Smooth muscle cell (in vitro differentiated cells): ENCODE measurements at regions not wholly inside any gene's neighbourhood (a gene's known extent, or its start where the extent isn't known, plus 50 kb on each side); places are given as distances from the start of the nearest gene placed in this dataset.

ENCODE experiments used
- DNase-seq: peaks from one replicate; lab custom pipeline; 2025; ENCODE audit not compliant: unreplicated experiment; lab: John Stamatoyannopoulos, UW
- H2AFZ ChIP-seq: fragments of 200-600 bp; sonication (generic); 2 replicates; pipeline ENCODE4 v1.6.0; 2016; ENCODE audit warnings: antibody characterized with exemption, low read depth, mild to moderate bottlenecking
- H3F3A ChIP-seq: fragments of 200-600 bp; sonication (generic); 2 replicates; pipeline ENCODE4 v1.6.0; 2017; ENCODE audit warnings: antibody characterized with exemption, low read depth
- H3K27ac ChIP-seq: fragments of 200-600 bp; sonication (generic); 2 replicates; pipeline ENCODE4 v1.5.1; 2016; ENCODE audit warnings: low read depth, mild to moderate bottlenecking
- H3K27me3 ChIP-seq: fragments of 200-600 bp; sonication (generic); 2 replicates; pipeline ENCODE4 v1.6.1; 2016; ENCODE audit warnings: low read depth, mild to moderate bottlenecking
- H3K36me3 ChIP-seq: fragments of 200-600 bp; sonication (generic); 2 replicates; pipeline ENCODE4 v1.5.1; 2016; ENCODE audit warnings: low read depth
- H3K4me1 ChIP-seq: fragments of 200-600 bp; sonication (generic); 2 replicates; pipeline ENCODE4 v1.5.1; 2016; ENCODE audit warnings: low read depth
- H3K4me2 ChIP-seq: fragments of 200-600 bp; sonication (generic); 2 replicates; pipeline ENCODE4 v1.6.0; 2016; ENCODE audit warnings: mild to moderate bottlenecking
- H3K4me3 ChIP-seq: fragments of 200-600 bp; sonication (generic); 2 replicates; pipeline ENCODE4 v1.5.1; 2016; ENCODE audit warnings: mild to moderate bottlenecking
- H3K79me2 ChIP-seq: fragments of 200-600 bp; sonication (generic); 2 replicates; pipeline ENCODE4 v1.6.0; 2016; ENCODE audit warnings: low read depth, mild to moderate bottlenecking
- H3K9ac ChIP-seq: fragments of 200-600 bp; sonication (generic); 2 replicates; pipeline ENCODE4 v1.6.0; 2016; ENCODE audit warnings: low read depth
- H3K9me3 ChIP-seq: fragments of 200-600 bp; sonication (generic); replicated peaks from 2 replicates; pipeline ENCODE4 v1.5.1; 2016; ENCODE audit warnings: low read depth
- H4K20me1 ChIP-seq: fragments of 200-600 bp; sonication (generic); 2 replicates; pipeline ENCODE4 v1.6.0; 2016; ENCODE audit warnings: low read depth
- WGBS: methylation state at CpG from one replicate; pipeline ENCODE4 v1.1.7; 2016; ENCODE audit warnings: low lambda C conversion rate; 5-methylcytosine and 5-hydroxymethylcytosine counted together
- TF ChIP-seq, protein P1 (sequence below): fragments of 200-600 bp; sonication (generic); IDR thresholded peaks from 2 replicates; pipeline ENCODE4 v1.5.1; 2017; ENCODE audit warnings: borderline replicate concordance, mild to moderate bottlenecking, antibody characterized with exemption; ENCODE audit not compliant: insufficient read depth, poor library complexity, severe bottlenecking

DNA sequence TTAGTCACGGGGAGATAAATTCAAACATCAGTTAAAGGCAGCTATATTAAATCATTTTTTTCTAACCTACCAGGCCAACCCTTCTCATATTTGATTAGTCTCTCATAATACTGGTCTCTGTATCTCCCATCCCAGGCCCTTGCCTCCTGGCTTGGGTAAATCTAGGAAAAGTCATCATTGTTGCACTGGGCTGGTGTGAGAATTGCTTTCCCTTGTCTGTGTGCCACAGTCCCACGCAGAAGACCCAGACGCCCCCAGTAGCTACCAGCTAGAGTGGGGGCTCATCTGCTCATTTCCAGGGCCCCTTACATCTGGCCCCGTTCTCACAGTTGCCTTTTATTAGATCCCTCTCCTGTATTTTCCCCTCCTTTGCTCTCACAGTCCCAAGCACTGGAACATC is 67.6 kb upstream of the VIPR2 start:
- no peak for DNase-seq
- H3K4me3 ChIP-seq, result no peak overlapping the region
- no peaks in the 10 kb centered on the region for H3F3A ChIP-seq
- no peaks in the 10 kb centered on the region for H3K4me1 ChIP-seq
- H4K20me1 ChIP-seq, result no peaks in the 10 kb centered on the region
- no peak overlapping the region for H3K27ac ChIP-seq
- H3K9ac ChIP-seq, result no peak overlapping the region
- no peaks in the 10 kb centered on the region for H3K79me2 ChIP-seq
- no peak overlapping the region for H2AFZ ChIP-seq
- WGBS, result 88% methylated on average over 4 of the region's 4 CpGs
- H3K9me3 ChIP-seq, result no peaks in the 10 kb centered on the region
- H3K4me2 ChIP-seq, result no peak overlapping the region
- no peaks in the 10 kb centered on the region for H3K27me3 ChIP-seq
- no peaks in the 10 kb centered on the region for H3K36me3 ChIP-seq
- TF ChIP-seq, protein P1, sequence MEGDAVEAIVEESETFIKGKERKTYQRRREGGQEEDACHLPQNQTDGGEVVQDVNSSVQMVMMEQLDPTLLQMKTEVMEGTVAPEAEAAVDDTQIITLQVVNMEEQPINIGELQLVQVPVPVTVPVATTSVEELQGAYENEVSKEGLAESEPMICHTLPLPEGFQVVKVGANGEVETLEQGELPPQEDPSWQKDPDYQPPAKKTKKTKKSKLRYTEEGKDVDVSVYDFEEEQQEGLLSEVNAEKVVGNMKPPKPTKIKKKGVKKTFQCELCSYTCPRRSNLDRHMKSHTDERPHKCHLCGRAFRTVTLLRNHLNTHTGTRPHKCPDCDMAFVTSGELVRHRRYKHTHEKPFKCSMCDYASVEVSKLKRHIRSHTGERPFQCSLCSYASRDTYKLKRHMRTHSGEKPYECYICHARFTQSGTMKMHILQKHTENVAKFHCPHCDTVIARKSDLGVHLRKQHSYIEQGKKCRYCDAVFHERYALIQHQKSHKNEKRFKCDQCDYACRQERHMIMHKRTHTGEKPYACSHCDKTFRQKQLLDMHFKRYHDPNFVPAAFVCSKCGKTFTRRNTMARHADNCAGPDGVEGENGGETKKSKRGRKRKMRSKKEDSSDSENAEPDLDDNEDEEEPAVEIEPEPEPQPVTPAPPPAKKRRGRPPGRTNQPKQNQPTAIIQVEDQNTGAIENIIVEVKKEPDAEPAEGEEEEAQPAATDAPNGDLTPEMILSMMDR, result no peak

DNA sequence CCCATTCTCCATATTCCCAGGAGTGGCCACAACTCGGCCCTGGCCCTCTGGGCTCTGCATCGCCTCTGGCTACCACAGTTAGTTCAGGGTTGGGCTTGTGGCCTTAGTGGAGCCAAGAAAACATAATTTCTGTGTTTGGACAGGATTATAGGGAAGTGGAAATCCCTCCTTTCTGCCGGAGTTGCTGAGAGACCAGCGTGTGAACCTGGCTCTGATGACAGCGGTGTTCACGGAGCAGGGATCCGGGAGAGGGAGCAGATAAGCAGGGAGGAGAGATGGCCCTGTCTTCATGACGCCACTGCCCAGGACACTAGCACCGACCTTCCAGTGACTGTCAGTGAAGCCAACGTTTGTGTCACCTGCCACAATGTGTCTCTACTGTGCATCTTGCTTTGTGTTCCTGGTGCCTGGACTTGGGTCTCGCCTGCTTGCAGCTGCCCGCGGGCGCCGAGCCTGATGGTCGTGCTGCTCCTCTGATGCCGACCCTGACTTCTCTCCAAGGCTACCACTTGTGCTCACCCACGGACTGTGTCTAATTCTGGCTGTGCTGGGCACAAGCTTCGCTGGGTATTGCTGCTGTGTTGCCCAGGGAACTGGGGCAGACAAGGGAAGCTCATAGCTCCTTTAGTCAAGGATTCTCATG is 67.0 kb upstream of the VIPR2 start:
- H3K36me3 ChIP-seq, result no peaks in the 10 kb centered on the region
- no peaks in the 10 kb centered on the region for H3F3A ChIP-seq
- no peak overlapping the region for H3K4me2 ChIP-seq
- H3K27ac ChIP-seq, result no peak overlapping the region
- DNase-seq, result no peak
- H3K79me2 ChIP-seq, result no peaks in the 10 kb centered on the region
- TF ChIP-seq, protein P1, result no peak
- no peak overlapping the region for H3K4me3 ChIP-seq
- no peaks in the 10 kb centered on the region for H4K20me1 ChIP-seq
- no peaks in the 10 kb centered on the region for H3K4me1 ChIP-seq
- H2AFZ ChIP-seq, result no peak overlapping the region
- WGBS, result 86% methylated on average over 19 of the region's 19 CpGs
- H3K9ac ChIP-seq, result no peak overlapping the region
- H3K9me3 ChIP-seq, result no peaks in the 10 kb centered on the region
- no peaks in the 10 kb centered on the region for H3K27me3 ChIP-seq

DNA sequence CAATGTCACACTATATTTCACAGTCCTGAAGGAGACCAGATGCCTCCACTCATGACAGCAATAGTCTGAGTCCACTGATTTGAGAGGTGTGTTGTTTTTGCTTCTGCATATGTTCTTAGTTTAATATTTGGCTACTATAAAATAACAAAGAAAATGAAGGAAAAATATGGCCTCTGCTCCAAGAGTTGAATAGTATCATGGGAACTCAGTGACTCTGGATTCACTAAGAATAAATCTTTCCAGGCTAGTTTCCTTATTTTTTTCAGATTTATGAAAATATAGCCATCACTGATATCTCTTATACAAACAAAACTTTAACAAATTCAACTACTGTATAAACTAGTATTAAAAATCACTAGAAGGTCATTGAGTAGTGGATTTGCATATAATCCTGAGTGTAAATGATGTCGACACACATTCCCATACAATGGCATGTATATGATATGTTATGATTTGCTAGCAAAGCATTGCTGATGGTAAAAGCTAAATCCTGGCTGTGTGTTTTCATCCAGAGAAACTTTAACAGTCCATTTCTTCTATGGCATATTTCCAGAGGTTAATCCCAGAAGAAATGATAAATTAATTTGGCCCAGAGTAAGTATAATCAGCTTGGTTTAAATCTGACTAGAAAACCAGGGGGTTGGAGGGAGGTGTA is 66.0 kb upstream of the VIPR2 start:
- Histone ChIP-seq H3K4me1 (no peaks in the 10 kb centered on the region), H3K9ac (no peak overlapping the region), H2AFZ (no peak overlapping the region), H3K4me2 (no peak overlapping the region), H3K36me3 (no peaks in the 10 kb centered on the region), H3K27ac (no peak overlapping the region), H3K27me3 (no peaks in the 10 kb centered on the region), H3K9me3 (no peaks in the 10 kb centered on the region), H3K79me2 (no peaks in the 10 kb centered on the region), H3F3A (no peaks in the 10 kb centered on the region), H4K20me1 (no peaks in the 10 kb centered on the region), H3K4me3 (no peak overlapping the region)
- DNase-seq, result no peak
- WGBS, result 94% methylated on average over 1 of the region's 1 CpG
- TF ChIP-seq, protein P1, result no peak

DNA sequence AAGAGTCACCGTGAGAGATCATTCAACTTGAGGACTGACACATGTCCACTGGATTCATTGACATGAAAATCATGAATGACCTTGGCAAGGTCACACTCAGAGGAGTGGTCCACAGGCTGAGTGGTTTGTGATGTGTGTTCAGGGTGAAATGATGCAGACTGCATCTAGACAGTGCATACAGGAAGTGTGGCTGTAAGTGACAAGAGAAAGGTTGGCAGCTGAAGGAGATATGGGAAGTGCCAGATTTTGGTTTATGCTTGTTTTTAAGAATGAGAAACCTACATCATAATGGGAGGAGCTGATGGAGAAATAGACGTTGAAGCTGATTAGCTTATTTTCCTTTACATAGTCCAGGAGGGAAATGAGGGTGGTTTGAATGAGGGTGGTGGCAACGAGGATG is 64.8 kb upstream of the VIPR2 start:
- H3F3A ChIP-seq, result no peaks in the 10 kb centered on the region
- DNase-seq, result no peak
- no peaks in the 10 kb centered on the region for H3K9me3 ChIP-seq
- H3K36me3 ChIP-seq, result no peaks in the 10 kb centered on the region
- no peaks in the 10 kb centered on the region for H3K27me3 ChIP-seq
- H3K79me2 ChIP-seq, result no peaks in the 10 kb centered on the region
- no peak overlapping the region for H2AFZ ChIP-seq
- no peak overlapping the region for H3K9ac ChIP-seq
- H3K4me1 ChIP-seq, result no peaks in the 10 kb centered on the region
- TF ChIP-seq, protein P1, result no peak
- WGBS, result 85% methylated on average over 3 of the region's 3 CpGs
- no peaks in the 10 kb centered on the region for H4K20me1 ChIP-seq
- no peak overlapping the region for H3K4me2 ChIP-seq
- H3K4me3 ChIP-seq, result no peak overlapping the region
- H3K27ac ChIP-seq, result no peak overlapping the region
